AG04450 (cell line): ENCODE measurements at regions not wholly inside any gene's neighbourhood (a gene's known extent, or its start where the extent isn't known, plus 50 kb on each side); places are given as distances from the start of the nearest gene placed in this dataset.
A peak's percentile ranks its signal among the peaks of the same experiment; 100 is the strongest.

Source experiments
- CTCF ChIA-PET: fragments of 300-600, 350-600 bp; formaldehyde crosslinking; extraction: SDS; loops from one replicate; lab custom pipeline; 2022; ENCODE audit warnings: antibody characterized with exemption, inconsistent platforms; lab: Charles Lee
- POLR2A ChIA-PET: fragments of 350-600 bp; formaldehyde crosslinking; extraction: SDS; loops from one replicate; lab custom pipeline; 2021; ENCODE audit warnings: antibody characterized with exemption, inconsistent platforms; lab: Yijun Ruan, JAX
- DNase-seq: peaks from one replicate; pipeline ENCODE4 v3.0.0-alpha.2; 2011; ENCODE audit warnings: low read depth, low spot score
- H3K27ac ChIP-seq: one replicate; pipeline ENCODE4 v1.5.1; 2012; ENCODE audit warnings: low read depth, low read length, control low read depth
- H3K27me3 ChIP-seq: one replicate; pipeline ENCODE4 v1.6.0; 2012; ENCODE audit warnings: low read length; ENCODE audit not compliant: control insufficient read depth, insufficient read depth
- H3K4me3 ChIP-seq: 2 replicates; pipeline ENCODE4 v1.5.1; 2011; ENCODE audit warnings: mild to moderate bottlenecking, low read depth, low read length, control low read depth
- H3K9me3 ChIP-seq: 2 replicates; pipeline ENCODE4 v1.5.1; 2012; ENCODE audit warnings: low read length; ENCODE audit not compliant: control insufficient read depth, insufficient read depth
- CTCF ChIP-seq: IDR thresholded peaks from 2 replicates; pipeline ENCODE4 v1.5.1; 2011; ENCODE audit warnings: low read depth, low read length, control low read depth, inconsistent platforms

- CTCF ChIA-PET, result interaction anchor here (0.6 kb wide), 1 partner anchor 41 kb away, joined by 3 read pairs; no protein-coding TSS in a partner anchor
- DNase-seq, result no peak
- no peaks in the 10 kb centered on the region for H3K9me3 ChIP-seq
- H3K4me3 ChIP-seq, result no peak overlapping the region
- no peak for TF ChIP-seq CTCF
- no peaks in the 10 kb centered on the region for H3K27me3 ChIP-seq
- no peak overlapping the region for H3K27ac ChIP-seq
- POLR2A ChIA-PET, result no interaction called here
Observed at GRCh38 chr10:62548686-62549085, 174.5 kb downstream of the ZNF365 start.

- no peaks in the 10 kb centered on the region for H3K27me3 ChIP-seq
- CTCF ChIA-PET, result interaction anchor here (0.9 kb wide), 1 partner anchor 113 kb away, joined by 3 read pairs; no protein-coding TSS in a partner anchor
Observed at GRCh38 chr10:62550173-62550572, 176.0 kb downstream of the ZNF365 start.

GRCh38 chr10:62554632-62555199 is 180.5 kb downstream of the ZNF365 start:
- Histone ChIP-seq H3K4me3 (no peak overlapping the region), H3K27ac (no peak overlapping the region), H3K9me3 (no peaks in the 10 kb centered on the region), H3K27me3 (peaks cover 3% of the 10 kb centered on the region)
- no peak for DNase-seq
- ChIA-PET CTCF (interaction anchor here (0.6 to 1.6 kb wide), 9 partner anchors 10 to 530 kb away, joined by 3 to 6 read pairs (median 3); no protein-coding TSS in a partner anchor), POLR2A (no interaction called here)
- TF ChIP-seq CTCF, result peak; percentile 61

More at GRCh38 chr10:62550173-62550572, 176.0 kb downstream of the ZNF365 start:
- no peak for TF ChIP-seq CTCF
- Histone ChIP-seq H3K4me3 (no peak overlapping the region), H3K9me3 (no peaks in the 10 kb centered on the region), H3K27ac (no peak overlapping the region)
- no peak for DNase-seq
- POLR2A ChIA-PET, result no interaction called here

GRCh38 chr10:62559481-62560200 is 185.5 kb downstream of the ZNF365 start:
- Histone ChIP-seq H3K27ac (peak overlapping the region; percentile 53), H3K4me3 (no peak overlapping the region), H3K9me3 (no peaks in the 10 kb centered on the region), H3K27me3 (peaks cover 3% of the 10 kb centered on the region)
- POLR2A ChIA-PET, result no interaction called here
- DNase-seq, result no peak
- CTCF ChIA-PET, result interaction anchor here (1.0 kb wide), 1 partner anchor 122 kb away, joined by 3 read pairs; no protein-coding TSS in a partner anchor
- no peak for TF ChIP-seq CTCF
